GM19438 (cell line): ENCODE measurements at regions not wholly inside any gene's neighbourhood (a gene's known extent, or its start where the extent isn't known, plus 50 kb on each side); places are given as distances from the start of the nearest gene placed in this dataset.

Experiments
- ATAC-seq: cut with Tn5 transposase; IDR thresholded peaks from one replicate; pipeline ENCODE4 v1.9.1; 2021; ENCODE audit warnings: low read depth; ENCODE audit not compliant: unreplicated experiment

- no peak for ATAC-seq
Observed at GRCh38 chr15:47552978-47553608, 164.2 kb upstream of the SEMA6D start.

GRCh38 chr15:47553947-47554346 lies 163.4 kb upstream of the SEMA6D start:
- ATAC-seq: no peak

- no peak for ATAC-seq
Observed at GRCh38 chr15:47561102-47561501, 156.2 kb upstream of the SEMA6D start.

- no peak for ATAC-seq
Observed at GRCh38 chr15:47565949-47566348, 151.4 kb upstream of the SEMA6D start.

- no peak for ATAC-seq
Observed at GRCh38 chr15:47566610-47567009, 150.7 kb upstream of the SEMA6D start.

GRCh38 chr15:47568030-47568429 lies 149.3 kb upstream of the SEMA6D start:
- no peak for ATAC-seq

- ATAC-seq: no peak
Observed at GRCh38 chr15:47570044-47570443, 147.3 kb upstream of the SEMA6D start.

GRCh38 chr15:47570451-47570850 lies 146.9 kb upstream of the SEMA6D start:
- ATAC-seq: no peak

GRCh38 chr15:47570881-47571640 lies 146.2 kb upstream of the SEMA6D start:
- no peak for ATAC-seq

- ATAC-seq: no peak
Observed at GRCh38 chr15:47573673-47574072, 143.6 kb upstream of the SEMA6D start.

- no peak for ATAC-seq
Observed at GRCh38 chr15:47577000-47577399, 140.3 kb upstream of the SEMA6D start.

- no peak for ATAC-seq
Observed at GRCh38 chr15:47577461-47577860, 139.8 kb upstream of the SEMA6D start.

GRCh38 chr15:47582233-47582632 lies 135.1 kb upstream of the SEMA6D start:
- ATAC-seq: no peak

- no peak for ATAC-seq
Observed at GRCh38 chr15:47584316-47584715, 133.0 kb upstream of the SEMA6D start.

- ATAC-seq: no peak
Observed at GRCh38 chr15:47586653-47587224, 130.6 kb upstream of the SEMA6D start.

- no peak for ATAC-seq
Observed at GRCh38 chr15:47587940-47588802, 129.1 kb upstream of the SEMA6D start.

GRCh38 chr15:47588958-47589357 lies 128.3 kb upstream of the SEMA6D start:
- ATAC-seq: no peak

GRCh38 chr15:47598996-47599395 lies 118.3 kb upstream of the SEMA6D start:
- no peak for ATAC-seq

- no peak for ATAC-seq
Observed at GRCh38 chr15:47599806-47600205, 117.5 kb upstream of the SEMA6D start.

GRCh38 chr15:47602121-47602520 lies 115.2 kb upstream of the SEMA6D start:
- ATAC-seq: no peak

- ATAC-seq: no peak
Observed at GRCh38 chr15:47603026-47603425, 114.3 kb upstream of the SEMA6D start.
